Transverse colon (tissue), 4 donors: ENCODE measurements at regions not wholly inside any gene's neighbourhood (a gene's known extent, or its start where the extent isn't known, plus 50 kb on each side); places are given as distances from the start of the nearest gene placed in this dataset.
A peak's percentile ranks its signal among the peaks of the same experiment; 100 is the strongest.

Source experiments
- DNase-seq: peaks from one replicate; pipeline ENCODE4 v3.0.0-alpha.2; 2019
- H3K27ac ChIP-seq, 4 donors: fragments of 200-600 bp; sonication (generic); 2 replicates each; pipeline ENCODE4 v1.5.1; 2016 to 2018; ENCODE audit warnings: inconsistent platforms in 4 of 4
- H3K27me3 ChIP-seq: fragments of 200-600 bp; sonication (generic); 2 replicates; pipeline ENCODE4 v1.5.1; 2017; ENCODE audit warnings: inconsistent platforms
- H3K36me3 ChIP-seq, 4 donors: fragments of 200-600 bp; sonication (generic); 2 replicates each; pipeline ENCODE4 v1.5.1; 2017 to 2019; ENCODE audit warnings: inconsistent platforms in 4 of 4
- H3K4me1 ChIP-seq, 4 donors: fragments of 200-600 bp; sonication (generic); 2 replicates each; pipeline ENCODE4 v1.5.1; 2017 to 2020; ENCODE audit warnings: inconsistent platforms in 4 of 4
- H3K4me3 ChIP-seq, 4 donors: fragments of 200-600 bp; sonication (generic); 1 replicate in 1 of 4; 2 replicates in 3 of 4; pipeline versions ENCODE4 v1.5.1 to v1.6.1; 2017 to 2019; ENCODE audit warnings: inconsistent platforms in 4 of 4
- H3K9me3 ChIP-seq, 2 donors: fragments of 200-600 bp; sonication (generic); 2 replicates each; pipeline ENCODE4 v1.5.1; 2017 to 2019; ENCODE audit warnings: inconsistent platforms in 2 of 2
- CTCF ChIP-seq, 5 experiments: fragments of 200-600 bp in 3 of 5; fragments of 450-650 bp in 2 of 5; sonication (generic) in 3 of 5; IDR thresholded peaks; 1 replicate in 2 of 5; 2 replicates in 3 of 5; pipeline ENCODE4 v1.5.1; 2016 to 2017; ENCODE audit warnings: antibody characterized with exemption in 5 of 5, inconsistent platforms in 3 of 5, mild to moderate bottlenecking in 2 of 5, moderate library complexity in 1 of 5
- EP300 ChIP-seq: sonication (generic); formaldehyde crosslinking; IDR thresholded peaks from one replicate; pipeline ENCODE4 v1.6.1; 2017; ENCODE audit warnings: antibody characterized with exemption, low read depth
- POLR2A ChIP-seq: fragments of 450-650 bp; IDR thresholded peaks from one replicate; pipeline ENCODE4 v1.6.1; 2016; ENCODE audit warnings: antibody characterized with exemption, mild to moderate bottlenecking, moderate library complexity
- POLR2AphosphoS5 ChIP-seq, 3 donors: sonication (generic); formaldehyde crosslinking; IDR thresholded peaks; one replicate each; pipeline ENCODE4 v1.6.1; 2016; ENCODE audit warnings: antibody characterized with exemption in 3 of 3
- WGBS, 2 donors: methylation state at CpG; one replicate each; pipeline ENCODE4 v1.1.5; 2018; ENCODE audit warnings: low coverage in 1 of 2; 5-methylcytosine and 5-hydroxymethylcytosine counted together
- in situ Hi-C, 4 donors: fragments of 200-750 bp; cut with MboI; loops; one replicate each; pipeline versions ENCODE4 v1.15.0 to v1.15.1; 2017; ENCODE audit warnings: low sequenced_read_pairs in 3 of 4, low pct_ligation_motif_present in 1 of 4, low pct_unique_long_range_greater_than_20kb in 1 of 4
- intact Hi-C: fragments of 100-400 bp; cut with DNase I; formaldehyde crosslinking; loops from one replicate; pipeline ENCODE4 v1.15.1; 2023; ENCODE audit warnings: low total_unique reads

GRCh38 chr11:113555071-113555619, 79.9 kb upstream of the DRD2 start:
- no peak overlapping the region for H3K4me3 ChIP-seq
- peaks cover 0 to 4% (median 0%) of the 10 kb centered on the region in 4 donors for H3K4me1 ChIP-seq
- intact Hi-C loops (no loop called here), in situ Hi-C loops (no loop called here)
- no peak for DNase-seq
- TF ChIP-seq EP300 (no peak), CTCF (IDR thresholded peaks at IDR 0.05) (no peak), POLR2AphosphoS5 (IDR thresholded peaks at IDR 0.05) (no peak)
- no peaks in the 10 kb centered on the region for H3K36me3 ChIP-seq
- no peaks in the 10 kb centered on the region for H3K27me3 ChIP-seq
- WGBS, 2 donors: 45 to 73% methylated on average over 1 to 2 of the region's 2 CpGs
- H3K9me3 ChIP-seq: no peaks in the 10 kb centered on the region
- H3K27ac ChIP-seq: no peak overlapping the region

DNA sequence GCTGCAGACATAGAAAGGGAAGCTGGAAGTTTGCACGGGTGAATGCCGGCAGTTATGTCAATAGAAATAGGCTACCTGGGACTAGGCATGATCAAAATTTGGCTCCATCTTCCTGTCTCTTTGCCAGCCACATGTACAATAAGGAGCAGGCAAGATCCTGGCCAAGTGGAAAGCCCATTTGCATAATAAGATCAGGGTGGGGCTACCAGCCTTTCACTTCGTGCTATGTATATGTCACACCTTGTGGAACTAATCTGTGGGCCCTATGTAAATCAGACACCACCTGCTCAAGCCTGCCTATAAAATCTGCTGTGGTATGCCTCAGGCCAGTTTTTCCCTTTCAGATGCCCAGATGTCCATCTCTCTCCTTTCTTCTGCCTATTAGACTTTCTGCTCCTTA, 79.3 kb upstream of the DRD2 start:
- H3K9me3 ChIP-seq: no peaks in the 10 kb centered on the region
- in situ Hi-C loops (no loop called here), intact Hi-C loops (no loop called here)
- H3K4me1 ChIP-seq: peaks cover 0 to 4% (median 0%) of the 10 kb centered on the region in 4 donors
- no peak overlapping the region for H3K27ac ChIP-seq
- TF ChIP-seq CTCF (IDR thresholded peaks at IDR 0.05) (no peak), POLR2A (no peak), EP300 (no peak), POLR2AphosphoS5 (IDR thresholded peaks at IDR 0.05) (no peak)
- WGBS, 2 donors: 45% methylated on average over 3 of the region's 3 CpGs; no CpG with 5 or more reads in 1 of the 2 donors
- DNase-seq: no peak
- no peaks in the 10 kb centered on the region for H3K36me3 ChIP-seq
- H3K4me3 ChIP-seq: no peak overlapping the region
- H3K27me3 ChIP-seq: no peaks in the 10 kb centered on the region

DNA sequence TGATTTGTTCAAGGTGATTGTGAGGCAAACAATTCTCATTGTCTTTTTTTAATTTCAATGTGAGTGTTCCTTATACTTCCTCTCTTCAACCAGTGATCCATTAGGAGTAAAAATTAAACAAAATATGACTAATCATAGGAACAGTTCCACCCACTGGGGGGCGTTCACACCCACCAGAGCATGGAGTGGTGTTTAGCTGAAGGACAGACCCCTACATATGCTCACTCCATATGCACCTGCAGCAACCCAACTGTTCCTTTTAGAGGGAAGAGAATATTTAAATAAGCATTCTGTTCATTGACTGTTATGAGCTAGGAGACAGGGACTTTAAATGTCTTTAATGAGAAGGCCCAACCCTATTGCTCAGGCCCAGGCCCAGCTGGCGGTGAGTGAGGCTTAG, 78.7 kb upstream of the DRD2 start:
- H3K27me3 ChIP-seq: no peaks in the 10 kb centered on the region
- no peaks in the 10 kb centered on the region for H3K9me3 ChIP-seq
- no peak for DNase-seq
- intact Hi-C loops (no loop called here), in situ Hi-C loops (no loop called here)
- H3K27ac ChIP-seq: no peak overlapping the region
- 50 to 51% methylated on average over 2 of the region's 2 CpGs for WGBS, 2 donors
- H3K36me3 ChIP-seq: no peaks in the 10 kb centered on the region
- H3K4me1 ChIP-seq: peaks cover 0 to 4% (median 0%) of the 10 kb centered on the region in 4 donors
- no peak for TF ChIP-seq CTCF (IDR thresholded peaks at IDR 0.05)
- TF ChIP-seq EP300: no peak
- no peak overlapping the region for H3K4me3 ChIP-seq

- intact Hi-C loops (no loop called here), in situ Hi-C loops (no loop called here)
- no peaks in the 10 kb centered on the region for H3K36me3 ChIP-seq
- H3K9me3 ChIP-seq: no peaks in the 10 kb centered on the region
- H3K27me3 ChIP-seq: no peaks in the 10 kb centered on the region
- H3K4me1 ChIP-seq: peaks cover 0 to 4% (median 0%) of the 10 kb centered on the region in 4 donors
- no peak overlapping the region for H3K4me3 ChIP-seq
- WGBS, 2 donors: 44 to 59% methylated on average over 3 to 8 of the region's 8 CpGs
- no peak overlapping the region for H3K27ac ChIP-seq
- TF ChIP-seq EP300: no peak
- TF ChIP-seq POLR2AphosphoS5 (IDR thresholded peaks at IDR 0.05): peak in 1 of 3 donors; percentile 37
- no peak for TF ChIP-seq POLR2A
- no peak for TF ChIP-seq CTCF (IDR thresholded peaks at IDR 0.05)
- DNase-seq: no peak
Observed at GRCh38 chr11:113553235-113553634, 78.0 kb upstream of the DRD2 start.
